SK-N-SH (cell line): ENCODE measurements at regions not wholly inside any gene's neighbourhood (a gene's known extent, or its start where the extent isn't known, plus 50 kb on each side); places are given as distances from the start of the nearest gene placed in this dataset.

ENCODE experiments used
- CTCF ChIA-PET: fragments of 300-600, 350-600 bp; formaldehyde crosslinking; extraction: SDS; loops from one replicate; lab custom pipeline; 2021; lab: Yijun Ruan, JAX
- POLR2A ChIA-PET: fragments of 350-600 bp; sonication (Branson Sonifier 250); formaldehyde crosslinking; extraction: SDS; loops from one replicate; lab custom pipeline; 2020; ENCODE audit warnings: antibody characterized with exemption, inconsistent platforms; lab: Yijun Ruan, JAX
- DNase-seq: peaks from one replicate; pipeline ENCODE4 v3.0.0; 2012
- H2AFZ ChIP-seq: fragments of 200-600 bp; sonication (generic); 2 replicates; pipeline ENCODE4 v1.8.1; 2016; ENCODE audit warnings: antibody characterized with exemption, mild to moderate bottlenecking, low read depth
- H3F3A ChIP-seq: fragments of 200-600 bp; sonication (generic); replicated peaks from 2 replicates; pipeline ENCODE3; 2016; ENCODE audit warnings: antibody characterized with exemption, mild to moderate bottlenecking; ENCODE audit not compliant: insufficient read depth
- H3K27ac ChIP-seq, 2 experiments: fragments of 200-500 bp in 1 of 2; fragments of 200-600 bp in 1 of 2; sonication (Bioruptor generic) in 1 of 2; sonication (generic), shearing (Covaris generic) in 1 of 2; 2 replicates each; pipeline versions ENCODE4 v1.5.1 to v1.6.1; 2014 to 2016; ENCODE audit warnings: low read depth in 2 of 2, inconsistent platforms in 1 of 2, low read length in 1 of 2, mild to moderate bottlenecking in 1 of 2, mixed read lengths in 1 of 2
- H3K27me3 ChIP-seq: fragments of 200-600 bp; sonication (generic), shearing (Covaris generic); 2 replicates; pipeline ENCODE4 v1.6.1; 2016; ENCODE audit warnings: mixed run types; ENCODE audit not compliant: insufficient read depth
- H3K36me3 ChIP-seq, 2 experiments: fragments of 200-500 bp in 1 of 2; fragments of 200-600 bp in 1 of 2; sonication (Bioruptor generic) in 1 of 2; sonication (generic) in 1 of 2; replicated peaks in 1 of 2; 2 replicates each; pipeline versions ENCODE3 to v1.5.1; 2014 to 2016; ENCODE audit warnings: low read length in 1 of 2, mild to moderate bottlenecking in 1 of 2; ENCODE audit not compliant: insufficient read depth in 2 of 2, control insufficient read depth in 1 of 2
- H3K4me1 ChIP-seq, 2 experiments: fragments of 200-500 bp in 1 of 2; fragments of 200-600 bp in 1 of 2; sonication (Bioruptor generic) in 1 of 2; sonication (generic), shearing (Covaris generic) in 1 of 2; 2 replicates each; pipeline versions ENCODE4 v1.5.1 to v1.6.1; 2014 to 2016; ENCODE audit warnings: low read depth in 1 of 2, low read length in 1 of 2, mixed run types in 1 of 2; ENCODE audit not compliant: insufficient read depth in 2 of 2, control insufficient read depth in 1 of 2
- H3K4me2 ChIP-seq: fragments of 200-600 bp; sonication (generic), shearing (Covaris generic); 2 replicates; pipeline ENCODE4 v1.6.1; 2017; ENCODE audit warnings: mixed run types
- H3K4me3 ChIP-seq, 2 experiments: fragments of 200-500 bp in 1 of 2; fragments of 200-600 bp in 1 of 2; sonication (Bioruptor generic) in 1 of 2; sonication (generic), shearing (Covaris generic) in 1 of 2; 2 replicates each; pipeline versions ENCODE4 v1.5.1 to v1.8.1; 2014 to 2016; ENCODE audit warnings: low read depth in 2 of 2, inconsistent platforms in 1 of 2, low read length in 1 of 2, mild to moderate bottlenecking in 1 of 2, mixed read lengths in 1 of 2, moderate library complexity in 1 of 2
- H3K79me2 ChIP-seq: fragments of 200-600 bp; sonication (generic); 2 replicates; pipeline ENCODE4 v1.8.1; 2017; ENCODE audit warnings: mild to moderate bottlenecking; ENCODE audit not compliant: insufficient read depth
- H3K9ac ChIP-seq: fragments of 200-600 bp; sonication (generic); 2 replicates; pipeline ENCODE4 v1.6.1; 2017; ENCODE audit warnings: mixed run types
- H3K9me2 ChIP-seq: fragments of 200-600 bp; sonication (generic); 2 replicates; pipeline ENCODE4 v1.6.1; 2017; ENCODE audit warnings: mixed run types
- H3K9me3 ChIP-seq: fragments of 200-600 bp; sonication (generic); 2 replicates; pipeline ENCODE4 v1.6.1; 2017; ENCODE audit warnings: mixed run types, mild to moderate bottlenecking, moderate library complexity
- H4K20me1 ChIP-seq: fragments of 200-600 bp; sonication (generic); 2 replicates; pipeline ENCODE4 v1.6.1; 2017; ENCODE audit warnings: mild to moderate bottlenecking, mixed run types; ENCODE audit not compliant: insufficient read depth
- EP300 ChIP-seq, 2 experiments: IDR thresholded peaks; 2 replicates each; pipeline versions ENCODE4 v1.4.0 to v1.6.1; 2012; ENCODE audit warnings: borderline replicate concordance in 1 of 2, low read depth in 1 of 2, low read length in 1 of 2
- EZH2phosphoT487 ChIP-seq: fragments of 200-600 bp; sonication (generic); IDR thresholded peaks from 2 replicates; pipeline ENCODE4 v1.6.1; 2017; ENCODE audit warnings: low read depth, mixed run types, mild to moderate bottlenecking, antibody characterized with exemption, moderate library complexity, borderline replicate concordance
- FOSL2 ChIP-seq: IDR thresholded peaks from 2 replicates; pipeline ENCODE4 v1.4.0; 2012; ENCODE audit warnings: low read depth, mild to moderate bottlenecking, moderate library complexity, borderline replicate concordance
- FOXJ3 ChIP-seq: sonication (generic); formaldehyde crosslinking; IDR thresholded peaks from 2 replicates; pipeline ENCODE4 v1.5.1; 2020; ENCODE audit warnings: mild to moderate bottlenecking, missing genetic modification reagents
- GABPA ChIP-seq: IDR thresholded peaks from 2 replicates; pipeline ENCODE4 v1.4.0; 2012; ENCODE audit warnings: low read depth, mild to moderate bottlenecking
- GATA2 ChIP-seq: sonication (generic); formaldehyde crosslinking; IDR thresholded peaks from 2 replicates; pipeline ENCODE4 v1.5.0; 2020; ENCODE audit warnings: mild to moderate bottlenecking, missing genetic modification reagents
- MXI1 ChIP-seq: IDR thresholded peaks from 2 replicates; pipeline ENCODE4 v1.6.1; 2012; ENCODE audit warnings: mild to moderate bottlenecking, low read depth, low read length, improper control_type of control experiment
- RAD21 ChIP-seq: IDR thresholded peaks from 2 replicates; pipeline ENCODE4 v1.6.1; 2012; ENCODE audit warnings: mild to moderate bottlenecking, low read length
- SMC3 ChIP-seq: IDR thresholded peaks from 2 replicates; pipeline ENCODE4 v1.6.1; 2012; ENCODE audit warnings: low read depth, low read length, improper control_type of control experiment
- WGBS: methylation state at CpG from one replicate; pipeline ENCODE4 v1.1.6; 2017; ENCODE audit warnings: low lambda C conversion rate; 5-methylcytosine and 5-hydroxymethylcytosine counted together
- TF ChIP-seq, protein P1 (sequence below): IDR thresholded peaks from 2 replicates; pipeline ENCODE4; 2012
- TF ChIP-seq, protein P2 (sequence below): IDR thresholded peaks from 2 replicates; pipeline ENCODE4 v1.4.0; 2012; ENCODE audit warnings: low read depth

DNA sequence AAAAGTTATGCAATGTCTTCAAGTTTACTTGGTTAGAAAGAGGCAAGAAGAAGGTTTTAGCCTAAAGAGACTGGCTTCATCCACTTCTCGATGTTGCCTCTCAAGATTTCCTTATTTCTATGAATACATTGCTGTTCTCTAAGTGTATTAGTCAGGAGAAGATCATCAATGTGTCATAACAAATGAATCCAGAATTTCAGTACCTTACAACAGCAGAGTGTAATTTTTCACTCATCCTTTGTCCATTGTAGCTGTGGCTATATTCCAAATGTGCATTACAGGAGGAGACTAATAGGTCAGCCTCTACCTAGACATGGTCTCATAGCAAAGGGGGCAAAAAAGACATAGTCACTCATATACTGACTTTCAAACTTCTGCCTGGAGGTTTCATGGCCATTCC, 579.1 kb downstream of the PRKD1 start:
- H3K4me1 ChIP-seq = no peaks in the 10 kb centered on the region
- H3K27me3 ChIP-seq = peaks cover 5% of the 10 kb centered on the region; the same call in 1 of the 2 replicates
- 0% methylated on average over 1 of the region's 1 CpG for WGBS
- H3K9ac ChIP-seq = no peak overlapping the region
- H3K4me2 ChIP-seq = no peak overlapping the region
- ChIA-PET POLR2A (no interaction called here), CTCF (no interaction called here)
- H3K27ac ChIP-seq = no peak overlapping the region
- H3K4me3 ChIP-seq = no peak overlapping the region
- H3K9me2 ChIP-seq = no peaks in the 10 kb centered on the region
- no peaks in the 10 kb centered on the region for H3F3A ChIP-seq
- no peak overlapping the region for H2AFZ ChIP-seq
- no peak for TF ChIP-seq EZH2phosphoT487
- TF ChIP-seq, protein P1, sequence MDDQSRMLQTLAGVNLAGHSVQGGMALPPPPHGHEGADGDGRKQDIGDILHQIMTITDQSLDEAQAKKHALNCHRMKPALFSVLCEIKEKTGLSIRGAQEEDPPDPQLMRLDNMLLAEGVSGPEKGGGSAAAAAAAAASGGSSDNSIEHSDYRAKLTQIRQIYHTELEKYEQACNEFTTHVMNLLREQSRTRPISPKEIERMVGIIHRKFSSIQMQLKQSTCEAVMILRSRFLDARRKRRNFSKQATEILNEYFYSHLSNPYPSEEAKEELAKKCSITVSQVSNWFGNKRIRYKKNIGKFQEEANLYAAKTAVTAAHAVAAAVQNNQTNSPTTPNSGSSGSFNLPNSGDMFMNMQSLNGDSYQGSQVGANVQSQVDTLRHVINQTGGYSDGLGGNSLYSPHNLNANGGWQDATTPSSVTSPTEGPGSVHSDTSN = no peak
- no peak for TF ChIP-seq FOXJ3 (CRISPR knock-in tag)
- TF ChIP-seq GABPA = no peak
- TF ChIP-seq SMC3 = no peak
- TF ChIP-seq MXI1 = no peak
- no peak for TF ChIP-seq RAD21
- TF ChIP-seq, protein P2, sequence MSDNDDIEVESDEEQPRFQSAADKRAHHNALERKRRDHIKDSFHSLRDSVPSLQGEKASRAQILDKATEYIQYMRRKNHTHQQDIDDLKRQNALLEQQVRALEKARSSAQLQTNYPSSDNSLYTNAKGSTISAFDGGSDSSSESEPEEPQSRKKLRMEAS = no peak
- TF ChIP-seq GATA2 (CRISPR knock-in tag) = no peak
- no peak for TF ChIP-seq EP300 (IDR thresholded peaks at IDR 0.05; ENCODE audit: borderline replicate concordance in 1 of 2, low read depth in 1 of 2, low read length in 1 of 2)
- no peaks in the 10 kb centered on the region for H3K9me3 ChIP-seq
- no peaks in the 10 kb centered on the region for H3K79me2 ChIP-seq
- DNase-seq = no peak
- H3K36me3 ChIP-seq = no peaks in the 10 kb centered on the region
- no peaks in the 10 kb centered on the region for H4K20me1 ChIP-seq

DNA sequence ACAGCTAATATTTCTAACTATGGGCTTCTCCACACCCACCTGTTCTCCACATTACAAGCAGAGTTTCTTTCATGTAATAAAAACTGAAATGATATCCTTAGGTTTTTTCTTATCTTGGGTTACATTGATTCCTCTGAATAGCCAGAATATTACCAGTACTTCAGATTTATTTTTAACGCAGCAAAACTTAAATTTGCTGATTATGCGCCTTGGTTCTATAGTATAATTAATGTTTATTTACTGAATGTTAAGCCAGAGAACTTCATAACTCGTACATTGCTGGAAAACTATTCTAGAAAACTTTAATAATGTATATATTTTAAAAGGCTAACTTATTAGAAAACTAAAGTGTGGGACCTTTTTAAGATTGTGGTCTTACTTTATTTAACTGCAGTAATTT, 577.2 kb downstream of the PRKD1 start:
- no peak for DNase-seq
- Histone ChIP-seq H3K36me3 (no peaks in the 10 kb centered on the region), H2AFZ (no peak overlapping the region), H3K27me3 (peaks cover 5% of the 10 kb centered on the region; the same call in 1 of the 2 replicates), H3K4me1 (no peaks in the 10 kb centered on the region), H3K9me3 (no peaks in the 10 kb centered on the region), H3K4me2 (no peak overlapping the region), H3K9ac (no peak overlapping the region), H3F3A (no peaks in the 10 kb centered on the region), H3K4me3 (no peak overlapping the region), H3K27ac (no peak overlapping the region), H3K9me2 (no peaks in the 10 kb centered on the region), H4K20me1 (no peaks in the 10 kb centered on the region), H3K79me2 (no peaks in the 10 kb centered on the region)
- ChIA-PET POLR2A (no interaction called here), CTCF (no interaction called here)
- 8% methylated on average over 3 of the region's 3 CpGs for WGBS
- TF ChIP-seq FOSL2 = no peak
